ENCODE measurements at regions not wholly inside any gene's neighbourhood (a gene's known extent, or its start where the extent isn't known, plus 50 kb on each side); places are given as distances from the start of the nearest gene placed in this dataset.

DNA sequence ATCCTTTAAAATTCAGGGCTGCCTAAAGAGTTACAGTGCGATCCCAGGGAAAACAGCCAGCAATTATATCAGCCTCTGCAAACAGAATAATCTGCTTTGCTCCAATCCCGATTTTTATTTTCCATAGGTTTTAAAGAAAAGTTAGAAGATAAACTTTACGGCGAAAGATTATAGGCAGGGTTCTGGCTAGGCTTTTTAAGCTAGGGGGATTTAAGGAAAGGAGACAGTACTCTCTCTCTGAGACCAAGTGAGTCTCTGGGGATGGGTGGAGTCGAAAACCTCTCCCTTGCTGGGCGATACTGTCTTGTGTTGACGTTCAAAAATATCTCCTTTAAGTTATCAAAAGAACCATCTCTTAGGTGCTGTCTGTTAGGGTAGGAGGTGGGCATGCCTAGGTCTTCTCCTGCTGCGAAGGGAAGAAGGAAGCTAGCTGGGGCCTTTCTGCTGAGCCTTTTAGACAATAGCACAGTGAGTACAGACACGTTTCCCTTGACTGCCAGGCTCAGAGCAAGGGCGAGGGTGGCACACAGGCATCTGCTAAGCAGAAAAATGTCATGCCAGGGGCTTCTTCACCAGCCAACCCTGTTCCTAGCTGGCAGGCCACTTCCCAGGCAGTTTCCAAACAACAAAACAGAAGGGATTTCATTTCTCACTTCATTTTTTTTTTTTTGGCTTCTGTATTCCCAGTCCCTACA is 167.9 kb upstream of the MAF start:
- DNase-seq = no peak

DNA sequence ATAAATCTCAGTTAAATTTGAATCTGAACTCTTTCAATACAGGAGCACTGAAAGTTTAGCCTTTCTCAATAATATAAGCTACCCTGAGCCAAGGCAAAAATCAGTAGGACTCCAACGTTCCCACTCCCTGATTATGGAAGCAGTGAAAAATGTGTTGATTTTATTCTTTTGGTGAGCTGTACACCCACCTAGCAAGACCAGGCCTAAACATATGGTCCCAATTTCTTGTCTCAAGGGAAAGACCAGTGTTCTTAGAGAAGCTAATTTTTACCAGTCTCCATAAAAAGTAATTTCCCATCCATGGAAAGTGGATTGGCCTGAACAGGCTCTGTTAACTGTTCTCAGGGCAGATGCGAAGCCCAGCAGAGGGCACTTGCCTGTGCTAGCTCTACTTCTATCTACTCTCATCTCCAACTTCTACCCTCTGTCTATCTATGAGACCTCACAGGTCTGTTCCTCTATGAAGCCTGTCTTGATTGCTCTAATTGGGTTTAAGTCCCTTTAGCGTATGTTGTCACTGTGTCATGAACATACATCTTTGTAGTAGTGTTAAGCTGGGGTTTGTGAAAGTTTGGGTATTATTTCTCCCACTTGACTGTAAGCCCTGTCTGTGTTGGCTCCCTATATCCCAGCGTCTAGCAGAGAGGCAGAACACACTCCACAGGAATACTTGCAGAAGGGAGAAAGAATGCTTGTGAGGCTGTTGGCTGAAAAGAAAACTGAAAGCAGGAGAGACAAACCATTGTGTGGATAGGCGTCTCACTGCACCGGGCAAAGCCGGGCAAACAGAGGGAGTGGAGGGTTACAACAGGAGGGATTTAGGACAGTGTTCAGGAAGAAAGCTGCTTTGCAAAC is 167.1 kb upstream of the MAF start:
- DNase-seq = no peak

DNA sequence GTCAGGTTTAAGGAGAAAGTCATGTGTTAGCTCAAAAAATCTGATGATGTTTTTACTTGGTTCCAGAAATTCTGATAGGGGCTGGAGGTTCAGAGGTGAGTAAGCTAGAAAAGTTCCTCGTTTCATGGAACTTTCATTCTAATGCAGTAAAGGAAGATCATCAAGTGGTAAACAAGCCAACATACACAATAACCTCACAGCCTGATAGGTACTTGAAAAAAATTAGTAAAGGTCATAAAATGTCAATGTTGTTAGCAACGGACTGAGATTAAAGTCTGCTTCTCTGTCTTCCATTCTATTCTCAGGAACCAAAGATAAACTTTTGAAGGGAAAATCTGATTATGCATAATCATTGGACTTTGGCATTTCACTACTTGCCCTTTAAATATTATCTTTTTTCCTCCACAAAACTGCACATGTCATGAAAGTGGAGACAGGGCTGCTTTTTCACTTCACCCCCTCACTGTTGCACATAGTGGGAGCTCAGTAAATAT is 165.4 kb upstream of the MAF start:
- DNase-seq = no peak

GRCh38 chr16:79765431-79765830 is 164.9 kb upstream of the MAF start:
- DNase-seq = no peak

GRCh38 chr16:79764415-79765110 is 164.0 kb upstream of the MAF start:
- DNase-seq = no peak

DNA sequence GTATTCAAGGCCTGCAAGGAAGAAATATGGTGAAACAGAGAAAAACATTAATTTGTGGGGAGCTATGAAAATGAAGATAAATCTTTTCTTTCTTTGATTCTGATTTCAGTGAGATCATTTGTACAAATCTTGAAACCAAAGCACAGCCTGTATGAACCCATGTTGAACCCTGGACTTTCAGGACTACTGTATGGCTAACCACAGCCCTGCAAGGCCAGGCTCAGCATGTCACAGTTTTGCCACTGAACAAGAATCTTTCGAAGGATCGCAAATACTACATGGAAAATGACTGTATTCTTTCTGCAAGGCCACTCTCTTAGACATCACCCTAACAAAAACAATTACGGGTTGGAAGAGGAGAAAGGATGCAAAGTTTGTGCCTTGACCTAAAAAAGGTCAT is 161.7 kb upstream of the MAF start:
- no peak for DNase-seq

DNA sequence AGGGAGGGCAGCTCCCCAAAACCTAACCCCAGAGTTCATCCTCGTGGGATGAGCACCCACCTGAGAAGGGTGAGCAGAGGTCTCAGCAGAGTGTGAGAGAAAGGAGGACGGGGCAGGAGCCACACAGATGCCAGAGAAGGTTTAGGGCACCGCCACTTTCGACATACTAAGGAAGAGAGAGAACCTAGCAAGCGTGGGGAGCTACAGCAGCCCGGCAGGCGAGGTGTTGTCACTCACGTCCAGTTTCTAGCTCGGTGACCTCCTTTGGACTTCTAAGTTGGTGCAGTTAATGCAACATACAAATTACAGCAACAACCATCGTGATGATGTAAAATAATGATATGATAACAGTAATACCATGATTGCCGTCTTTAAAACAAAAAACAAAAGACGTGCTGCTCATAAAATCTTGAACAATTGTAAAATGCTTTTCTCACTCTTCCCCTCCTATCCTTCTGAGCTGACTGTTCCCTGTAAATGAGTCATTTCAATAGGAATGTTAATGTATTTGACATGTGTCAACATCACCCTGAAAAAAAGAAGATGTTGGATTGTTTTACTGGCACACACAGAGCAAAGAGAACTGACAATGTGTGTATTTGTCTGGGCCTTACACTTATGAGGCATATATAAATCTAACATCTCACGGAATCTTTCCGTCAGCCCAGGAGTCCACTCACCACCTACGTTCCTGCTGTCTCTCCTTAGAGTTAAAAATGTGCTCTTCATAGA is 158.2 kb upstream of the MAF start:
- DNase-seq = no peak

GRCh38 chr16:79757968-79758367 is 157.4 kb upstream of the MAF start:
- DNase-seq = no peak

DNA sequence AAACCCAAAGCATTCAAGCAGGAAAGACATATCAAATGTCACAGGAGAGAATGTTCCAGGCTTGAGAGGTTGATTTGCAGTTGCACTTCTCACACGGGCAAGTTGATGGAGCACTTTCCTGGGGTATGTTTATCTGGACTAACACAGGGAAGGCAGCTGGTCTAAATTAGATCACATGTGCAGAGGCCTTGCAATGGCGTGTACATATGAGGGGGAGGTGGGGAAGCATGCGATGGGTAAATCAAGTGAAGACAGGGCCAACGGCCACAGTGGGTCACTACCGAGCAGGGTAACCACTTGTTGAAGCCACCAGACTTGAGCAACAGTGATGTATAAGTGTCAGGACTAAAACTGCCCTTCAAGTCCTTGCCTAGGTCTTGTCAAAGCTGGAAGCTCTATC is 156.6 kb upstream of the MAF start:
- DNase-seq = no peak

DNA sequence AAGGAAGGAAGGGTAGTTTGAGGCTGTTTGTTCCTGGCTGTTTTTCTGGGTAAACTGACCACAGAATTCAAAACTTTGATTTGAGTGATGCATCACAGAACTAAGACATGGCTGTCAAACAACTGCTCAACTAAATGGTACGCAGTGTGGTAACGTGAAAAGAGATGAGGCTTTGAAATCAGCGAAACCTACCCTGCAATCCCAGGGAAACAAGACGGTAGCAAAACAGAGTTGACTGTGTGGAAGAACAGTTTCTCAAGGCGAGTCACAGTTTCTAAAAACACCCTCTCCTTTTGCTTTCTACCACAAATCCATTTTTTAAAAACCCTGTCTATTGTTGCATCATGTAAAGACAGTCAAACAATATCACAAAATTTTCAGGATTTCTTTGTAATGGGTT is 156.0 kb upstream of the MAF start:
- DNase-seq = no peak

DNA sequence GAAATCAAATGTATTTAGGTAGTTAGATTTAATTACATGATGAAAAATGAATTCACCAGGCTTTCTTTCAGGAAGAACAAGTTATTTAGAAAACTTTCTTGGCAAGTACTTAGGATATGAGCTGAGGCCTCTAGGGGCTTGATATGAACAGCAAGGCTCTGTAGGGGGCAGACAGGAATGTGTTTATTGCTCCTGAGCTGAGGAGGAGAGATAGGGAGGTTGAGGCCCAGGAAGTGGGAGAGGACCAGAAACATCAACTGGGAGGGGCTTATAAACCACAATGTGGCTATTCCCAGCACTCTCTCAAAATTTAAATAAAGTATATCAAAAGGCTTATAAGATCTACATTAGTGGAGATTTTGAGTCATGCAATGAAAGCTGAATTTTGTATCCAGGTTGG is 154.0 kb upstream of the MAF start:
- no peak for DNase-seq

DNA sequence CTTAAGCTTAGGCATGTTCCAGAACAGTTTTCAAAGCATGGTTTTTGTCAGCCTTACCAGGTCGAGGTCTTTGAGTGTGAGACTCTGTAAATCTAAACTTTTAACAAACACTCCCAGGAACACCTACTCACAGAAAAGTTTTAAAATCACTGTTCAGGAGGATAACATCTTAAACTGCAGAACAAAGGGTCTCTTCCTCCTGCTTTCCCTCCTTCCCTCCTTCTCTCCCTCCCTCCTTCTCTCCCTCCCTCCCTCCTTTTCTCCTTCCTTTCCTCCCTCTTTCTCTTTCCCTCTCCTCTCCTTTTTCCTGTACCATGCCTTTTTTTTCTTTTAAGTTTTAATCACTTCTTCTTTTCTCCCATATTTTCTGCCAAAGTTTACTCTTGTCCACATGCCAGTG is 153.5 kb upstream of the MAF start:
- no peak for DNase-seq

DNA sequence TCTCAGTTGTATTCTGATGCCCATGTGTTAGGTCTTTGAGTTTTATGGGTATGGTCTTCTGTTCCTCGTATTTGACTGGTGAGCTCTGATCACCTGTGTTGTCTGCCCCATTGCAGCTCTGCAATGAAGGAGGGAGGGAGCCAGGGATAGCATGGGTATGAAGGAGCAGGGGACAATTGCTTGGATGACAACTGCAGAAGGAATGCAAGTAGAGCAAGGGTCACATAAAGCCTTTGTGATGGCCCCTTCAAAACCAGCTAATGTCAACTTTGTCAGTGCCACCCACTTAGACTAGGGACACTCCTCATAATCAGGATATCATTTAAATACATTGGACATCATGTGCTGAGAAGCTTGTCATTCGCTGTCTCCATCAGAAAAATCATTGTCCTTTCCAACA is 152.7 kb upstream of the MAF start:
- no peak for DNase-seq

DNA sequence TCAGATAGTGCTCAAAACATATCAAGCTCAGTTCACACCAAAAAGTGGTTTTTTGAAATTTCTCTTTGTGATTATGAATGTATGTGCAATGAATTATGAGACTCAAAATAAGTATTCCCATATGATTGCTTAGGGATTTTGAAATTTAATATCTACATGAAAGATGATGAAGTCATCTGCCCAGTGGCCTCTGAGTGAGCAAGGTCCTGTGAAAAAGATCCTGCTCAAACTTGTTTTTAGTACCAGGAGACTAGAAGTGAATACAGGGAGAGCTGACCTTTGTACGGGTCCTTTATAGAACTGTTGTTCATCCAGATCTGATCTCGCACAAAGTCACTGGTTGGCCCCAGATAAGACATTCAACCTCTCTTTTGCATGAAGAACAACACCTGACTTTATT is 151.9 kb upstream of the MAF start:
- no peak for DNase-seq

GRCh38 chr16:79751471-79752184 is 151.1 kb upstream of the MAF start:
- no peak for DNase-seq

GRCh38 chr16:79750311-79750710 is 149.8 kb upstream of the MAF start:
- DNase-seq = no peak

- no peak for DNase-seq
Observed at GRCh38 chr16:79748629-79749028, 148.1 kb upstream of the MAF start.

DNA sequence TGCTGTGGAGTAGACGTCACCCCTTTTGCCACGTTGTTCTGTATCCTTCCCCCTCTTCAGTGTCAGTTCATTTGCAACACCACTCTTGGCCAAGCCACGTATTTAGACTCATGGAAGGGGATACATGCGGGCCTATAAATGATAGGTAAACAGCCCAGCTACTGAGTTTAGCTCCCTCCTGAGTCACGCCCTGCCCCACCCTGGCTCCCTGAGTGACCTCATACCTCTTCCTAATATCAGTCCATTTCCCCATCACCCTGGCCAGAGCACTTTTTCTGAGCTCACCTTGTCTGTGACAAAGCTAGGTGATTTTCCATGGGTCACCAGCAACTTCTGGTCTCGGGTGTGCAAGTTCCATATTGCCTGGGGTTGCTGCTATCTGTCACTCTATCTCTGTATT is 147.2 kb upstream of the MAF start:
- no peak for DNase-seq

DNA sequence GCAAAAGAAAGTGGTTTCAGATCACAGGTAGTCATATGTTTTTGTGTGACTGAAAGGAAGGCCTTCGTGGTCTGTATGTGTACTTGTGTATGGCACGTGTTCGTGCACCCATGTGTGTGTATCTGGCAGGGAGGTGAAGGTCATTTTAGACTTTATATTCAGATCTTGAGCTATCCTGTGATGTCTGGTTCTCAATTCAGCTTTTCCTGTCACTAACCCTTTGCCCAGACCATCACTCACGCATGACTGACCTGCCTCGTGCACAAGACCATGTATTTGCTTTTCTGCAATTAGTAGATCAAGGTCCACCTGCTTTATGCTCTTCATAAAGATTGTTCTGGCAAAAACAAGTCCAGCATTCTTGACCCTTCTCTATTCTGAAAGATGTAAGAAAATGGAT is 139.7 kb upstream of the MAF start:
- no peak for DNase-seq

DNA sequence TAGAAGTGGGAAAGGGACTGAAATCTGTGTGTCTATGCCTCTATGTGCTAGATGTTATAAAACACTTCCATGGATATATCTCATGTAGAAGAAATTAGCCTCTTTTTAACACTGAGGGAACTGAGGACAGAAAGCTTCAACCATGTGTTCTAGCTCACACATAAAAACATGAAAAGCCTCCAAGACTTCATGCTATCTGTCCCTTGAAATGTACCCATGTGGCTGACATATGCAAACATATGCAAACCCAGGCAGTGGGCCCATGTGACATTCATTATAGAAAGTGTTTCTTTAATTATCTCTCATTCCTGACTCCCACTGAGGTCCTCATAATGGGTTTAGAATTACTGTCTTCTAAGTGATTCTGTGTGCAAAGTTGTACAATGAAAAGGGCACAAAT is 134.7 kb upstream of the MAF start:
- DNase-seq = no peak

DNA sequence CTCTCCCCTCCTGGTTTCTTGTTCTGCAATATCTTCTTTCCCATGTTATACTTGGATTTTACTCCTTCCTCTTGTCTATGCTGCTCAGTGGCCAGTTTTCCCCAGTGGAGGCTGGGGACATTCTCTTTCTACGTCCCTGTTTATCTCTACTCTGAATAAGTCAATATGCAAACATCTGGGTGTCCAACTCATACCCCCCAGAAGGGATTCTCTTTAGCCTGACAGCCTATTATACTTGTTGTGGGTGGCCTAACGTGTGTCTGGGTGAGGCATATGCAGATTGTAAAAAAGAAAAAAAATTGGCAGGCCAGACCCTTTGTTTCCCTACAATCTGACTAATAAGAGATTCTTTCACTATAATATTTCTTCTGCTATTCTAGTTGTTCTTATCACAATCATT is 134.2 kb upstream of the MAF start:
- no peak for DNase-seq

DNA sequence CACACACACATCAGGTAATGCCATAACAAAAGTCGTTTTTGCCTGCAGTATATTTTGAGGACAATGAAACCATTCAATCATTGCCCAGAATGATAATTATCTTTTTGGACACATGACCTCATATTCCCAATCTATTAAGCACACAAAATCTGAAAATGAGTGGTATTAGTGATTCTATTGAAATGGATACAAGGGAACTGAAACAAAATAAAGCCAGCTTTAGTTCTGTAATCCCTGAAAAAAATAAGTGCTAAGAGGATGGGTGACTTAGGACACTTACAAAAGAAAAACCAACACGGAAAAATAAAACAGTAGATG is 128.3 kb upstream of the MAF start:
- DNase-seq = no peak

All from NCI-H2081 treated with DMSO at 0.1 percent for 48 hours (cell line).